COLO668 (cell line): ENCODE measurements at regions not wholly inside any gene's neighbourhood (a gene's known extent, or its start where the extent isn't known, plus 50 kb on each side); places are given as distances from the start of the nearest gene placed in this dataset.

Source experiments
- DNase-seq: peaks from one replicate; lab custom pipeline; 2025; ENCODE audit not compliant: unreplicated experiment; lab: John Stamatoyannopoulos, UW

- DNase-seq, result no peak
Observed at GRCh38 chr10:31614611-31615010, 295.6 kb downstream of the ZEB1 start.

DNA sequence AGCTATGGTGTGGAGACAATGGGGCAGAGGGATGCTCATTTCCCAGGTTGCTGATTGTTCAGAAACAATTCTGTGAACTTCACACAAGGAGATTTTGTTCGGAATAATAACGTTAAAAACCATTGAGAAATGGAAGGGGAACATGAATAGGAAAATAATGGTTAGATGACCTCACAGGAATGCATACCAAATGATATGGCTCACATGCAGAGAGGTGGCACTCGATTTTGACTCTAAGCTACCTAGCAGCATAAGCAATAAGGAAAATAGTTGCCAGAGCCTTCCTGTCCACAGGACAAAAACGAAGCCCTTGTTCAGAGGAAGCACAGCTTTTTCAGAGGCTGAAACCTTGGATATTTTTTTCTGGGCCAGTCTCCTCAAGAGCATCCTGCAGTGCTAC lies 293.1 kb downstream of the ZEB1 start:
- DNase-seq, result no peak

DNA sequence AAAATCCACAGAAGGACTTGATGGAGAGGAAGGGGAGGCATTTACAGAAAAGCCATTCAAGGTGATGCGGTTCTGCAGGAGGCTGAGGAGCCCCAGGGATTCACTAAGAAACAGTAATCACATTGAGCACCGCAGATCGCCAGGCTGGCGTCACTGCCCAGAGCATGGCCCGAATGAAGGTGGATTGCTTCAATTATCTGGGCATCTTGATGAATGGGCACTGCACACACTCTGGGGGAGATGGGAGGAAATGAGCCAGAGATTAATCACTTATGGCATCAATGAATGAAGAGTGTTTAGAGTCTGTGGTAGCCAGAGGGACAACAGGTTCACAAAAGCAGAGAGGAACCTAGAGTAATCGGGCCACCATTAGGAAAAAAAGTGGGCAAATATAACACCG lies 292.1 kb downstream of the ZEB1 start:
- DNase-seq, result no peak

GRCh38 chr10:31607481-31607880 lies 288.5 kb downstream of the ZEB1 start:
- no peak for DNase-seq

- DNase-seq, result no peak
Observed at GRCh38 chr10:31606841-31607240, 287.8 kb downstream of the ZEB1 start.

DNA sequence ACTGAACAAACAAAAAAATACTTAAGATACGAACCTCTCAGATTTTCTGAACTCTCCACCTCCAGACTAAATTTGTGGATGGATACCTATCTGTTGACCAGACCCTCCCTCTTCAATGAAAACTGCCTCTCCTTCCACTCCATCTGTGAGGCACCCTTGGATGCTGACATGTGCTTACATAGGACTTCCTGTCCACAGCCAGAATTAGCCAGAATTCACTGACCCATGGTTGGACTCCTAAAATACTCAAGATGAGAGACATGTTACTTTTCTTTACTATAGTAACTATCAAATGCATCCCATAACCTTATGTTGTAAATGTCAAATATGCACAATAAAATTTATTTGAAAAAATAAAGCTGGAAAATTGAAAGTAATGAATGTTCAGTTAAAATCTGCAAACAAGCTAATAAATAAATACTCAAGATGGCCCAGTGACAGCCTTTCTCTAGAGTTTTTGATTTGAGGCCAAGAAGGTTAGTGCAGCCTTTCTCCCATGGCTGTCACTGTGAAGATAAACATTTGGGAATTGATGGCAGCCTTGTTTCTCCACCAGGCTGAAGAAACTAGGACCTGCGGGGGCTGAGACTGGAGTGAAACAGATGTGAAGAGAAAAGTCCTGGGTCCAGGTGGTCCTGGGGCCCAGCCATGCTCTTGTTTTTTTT lies 287.0 kb downstream of the ZEB1 start:
- no peak for DNase-seq

- no peak for DNase-seq
Observed at GRCh38 chr10:31605426-31605825, 286.4 kb downstream of the ZEB1 start.

GRCh38 chr10:31604646-31605170 lies 285.7 kb downstream of the ZEB1 start:
- no peak for DNase-seq

DNA sequence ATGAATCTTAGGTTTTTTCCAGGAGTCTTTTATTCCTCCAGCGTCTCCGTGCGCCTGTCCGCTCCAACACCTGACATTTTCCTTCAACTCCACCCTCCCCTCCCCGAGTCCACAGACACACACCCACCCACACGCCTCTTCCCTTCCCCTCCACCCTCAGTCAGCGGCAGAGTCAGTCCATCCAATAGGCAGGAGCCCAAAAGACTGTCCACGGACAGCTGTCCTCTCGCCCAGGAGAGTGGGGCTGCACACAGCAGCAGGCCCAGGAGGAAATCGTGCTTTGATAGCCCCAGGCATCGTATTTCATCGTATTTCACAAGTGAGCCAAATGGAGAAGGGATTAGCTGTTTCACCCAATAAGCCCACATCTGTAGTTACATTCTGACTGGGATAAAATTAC lies 285.1 kb downstream of the ZEB1 start:
- peak; percentile 23 for DNase-seq

DNA sequence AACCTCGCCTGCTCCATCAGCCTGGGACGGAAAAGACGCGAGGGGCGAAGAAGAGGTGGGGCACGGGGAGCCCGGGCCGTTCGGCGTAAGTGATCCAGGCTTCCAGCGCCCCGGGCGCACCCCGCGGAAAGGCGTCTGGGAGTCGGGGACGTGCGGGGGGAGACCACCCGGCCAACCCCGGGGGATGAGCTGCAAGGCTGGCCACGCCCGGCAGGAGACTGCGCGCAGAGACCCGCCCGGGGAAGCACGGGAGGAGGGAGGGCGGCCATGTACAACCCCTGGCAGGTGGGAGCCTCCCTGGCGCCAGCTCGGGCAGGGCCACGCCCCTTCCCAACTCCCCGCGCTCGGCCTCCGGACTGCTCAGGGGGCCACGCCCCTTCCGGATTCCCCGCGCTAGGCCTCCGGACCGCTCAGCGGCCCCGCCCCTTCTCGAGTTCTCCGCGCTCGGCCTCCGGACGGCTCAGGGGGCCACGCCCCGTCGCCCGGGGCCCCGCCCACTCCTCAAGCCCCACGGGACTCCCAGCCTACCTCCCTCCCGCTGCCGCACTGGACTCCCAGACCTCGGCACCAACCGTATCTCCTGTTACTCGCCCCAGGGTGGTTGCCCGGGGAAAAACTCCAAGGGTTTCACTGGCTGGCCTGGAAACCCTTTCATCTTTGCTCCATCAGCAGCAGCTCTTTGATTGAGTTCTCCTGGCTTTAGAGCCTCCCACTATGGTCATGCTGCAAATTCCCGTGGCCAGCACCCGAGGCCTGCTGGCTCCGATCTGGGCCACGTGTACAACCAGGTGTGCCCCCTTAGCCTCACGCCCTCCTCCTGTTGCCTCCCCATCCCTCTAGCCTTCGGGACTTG lies 284.4 kb downstream of the ZEB1 start:
- peak; percentile 95 for DNase-seq

- peak; percentile 31 for DNase-seq
Observed at GRCh38 chr10:31602541-31603234, 283.7 kb downstream of the ZEB1 start.

- DNase-seq, result no peak
Observed at GRCh38 chr10:31601136-31601535, 282.1 kb downstream of the ZEB1 start.

DNA sequence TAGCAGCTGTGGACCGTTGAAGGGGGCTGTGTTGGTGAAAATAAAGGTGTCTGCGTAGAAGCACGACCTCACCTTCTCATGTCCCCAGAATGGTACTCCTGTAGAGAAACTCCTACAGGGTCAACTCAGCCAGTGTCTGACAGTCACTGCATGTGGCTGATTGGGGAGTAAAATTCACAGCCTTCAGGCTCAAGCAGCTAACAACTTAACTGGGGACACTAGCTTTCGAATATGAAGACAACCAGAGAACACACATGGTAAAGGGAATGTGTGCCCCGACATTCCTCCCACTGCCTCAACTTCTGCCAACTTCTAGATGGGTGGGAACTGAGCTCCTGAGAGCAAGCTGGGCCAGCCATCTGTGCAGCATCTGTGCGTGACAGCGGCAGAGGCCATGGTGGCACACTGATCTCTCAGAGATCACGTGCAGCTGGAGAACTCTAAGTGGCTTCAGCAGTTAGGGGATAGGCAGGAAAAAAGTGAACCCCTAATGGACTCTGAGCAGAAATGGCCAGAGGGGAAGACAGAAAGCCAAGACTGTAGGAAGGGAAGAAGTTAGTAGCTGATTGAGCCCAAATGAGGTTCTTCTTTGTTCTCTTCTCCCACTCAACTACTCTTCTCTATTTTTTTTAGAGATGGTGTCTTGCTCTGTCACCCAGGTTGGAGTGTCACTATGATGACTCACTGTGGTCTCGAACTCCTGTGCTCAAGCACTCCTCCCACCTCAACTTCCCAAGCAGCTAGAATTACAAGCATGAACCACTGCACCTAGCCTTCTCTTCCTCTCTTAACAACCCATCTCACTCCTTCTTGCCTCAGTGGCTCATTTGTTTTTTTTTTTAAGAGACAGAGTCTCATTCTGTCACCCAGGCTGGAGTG lies 280.8 kb downstream of the ZEB1 start:
- DNase-seq, result no peak

DNA sequence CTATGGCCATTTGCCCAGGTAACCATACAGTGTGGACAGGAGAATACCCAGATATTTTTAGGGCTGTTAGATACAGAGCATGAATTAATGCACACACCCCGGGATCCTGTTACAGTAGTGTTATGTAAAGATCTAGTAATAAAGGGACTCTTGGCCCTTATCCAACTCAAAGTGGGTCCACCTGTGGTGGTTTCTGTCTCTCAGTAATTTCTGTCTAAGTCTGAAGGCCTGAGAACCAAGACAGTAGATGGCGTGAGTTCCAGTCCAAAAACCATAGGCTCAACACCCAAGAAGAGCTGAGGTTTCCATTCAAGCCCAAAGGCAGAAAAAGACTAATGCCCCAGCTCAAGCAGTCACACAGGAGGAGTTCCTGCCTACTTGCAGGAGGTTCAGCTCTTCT lies 277.7 kb downstream of the ZEB1 start:
- no peak for DNase-seq

DNA sequence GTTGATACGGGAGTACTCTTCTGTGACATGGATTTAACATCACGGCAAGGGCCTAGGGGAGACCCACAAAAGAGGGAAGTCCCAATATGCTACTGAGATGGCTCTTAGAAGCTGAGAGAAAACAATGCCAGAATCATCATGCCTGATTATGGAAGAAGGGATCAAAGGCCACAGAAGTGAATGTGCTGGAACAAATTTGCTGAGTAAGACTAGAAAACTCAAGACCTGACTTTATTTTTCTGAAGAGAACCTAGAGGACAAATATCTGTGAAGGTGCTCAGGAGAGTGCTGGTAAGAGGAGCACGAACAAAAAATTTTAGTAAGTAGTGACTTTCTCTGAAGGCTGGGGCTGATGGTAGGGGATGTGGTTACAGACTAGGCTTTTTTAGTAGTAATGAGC lies 277.0 kb downstream of the ZEB1 start:
- no peak for DNase-seq

DNA sequence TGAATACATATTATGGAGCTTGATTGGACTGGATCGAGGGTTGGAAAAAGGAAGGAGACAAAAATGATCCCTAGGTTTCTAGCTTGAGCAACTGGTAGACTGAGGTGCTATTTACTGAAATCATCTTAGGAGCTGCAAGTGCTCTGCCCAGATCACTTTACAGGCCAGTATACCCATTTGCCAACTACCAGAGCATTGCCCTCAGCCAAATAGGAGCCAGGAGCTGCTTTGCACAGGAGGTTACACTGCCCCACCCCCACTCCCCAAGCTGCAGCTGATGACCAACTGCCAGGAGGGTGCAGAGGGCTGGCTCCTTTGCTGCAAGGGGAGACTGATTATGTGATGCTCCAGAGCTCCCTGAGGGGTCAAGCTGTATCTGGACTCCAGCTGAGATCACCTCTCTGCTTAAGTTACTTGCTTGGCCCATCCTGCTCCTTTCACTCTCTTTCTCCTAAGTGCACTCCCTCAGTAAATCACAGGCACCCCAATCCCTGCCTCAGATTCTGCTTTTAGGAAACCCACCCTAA lies 275.4 kb downstream of the ZEB1 start:
- no peak for DNase-seq

DNA sequence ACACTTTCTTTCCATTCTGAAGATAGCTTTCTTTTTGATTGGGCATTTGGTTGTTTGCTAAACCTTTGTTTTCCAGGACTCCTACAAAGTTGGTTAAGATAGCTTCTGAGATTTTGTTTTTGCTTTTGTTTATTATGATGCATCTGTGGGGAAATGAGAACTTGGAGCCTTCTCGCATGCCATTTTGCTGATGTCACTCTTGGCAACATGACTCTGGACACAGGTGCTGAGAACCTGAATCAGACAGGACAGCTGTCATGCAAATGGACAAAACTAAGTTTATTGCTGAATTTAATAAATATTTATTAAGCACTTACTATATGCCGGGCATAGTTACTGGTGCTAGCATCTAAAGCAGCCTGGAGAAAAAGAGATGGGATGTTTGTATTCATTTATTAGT lies 274.1 kb downstream of the ZEB1 start:
- no peak for DNase-seq

DNA sequence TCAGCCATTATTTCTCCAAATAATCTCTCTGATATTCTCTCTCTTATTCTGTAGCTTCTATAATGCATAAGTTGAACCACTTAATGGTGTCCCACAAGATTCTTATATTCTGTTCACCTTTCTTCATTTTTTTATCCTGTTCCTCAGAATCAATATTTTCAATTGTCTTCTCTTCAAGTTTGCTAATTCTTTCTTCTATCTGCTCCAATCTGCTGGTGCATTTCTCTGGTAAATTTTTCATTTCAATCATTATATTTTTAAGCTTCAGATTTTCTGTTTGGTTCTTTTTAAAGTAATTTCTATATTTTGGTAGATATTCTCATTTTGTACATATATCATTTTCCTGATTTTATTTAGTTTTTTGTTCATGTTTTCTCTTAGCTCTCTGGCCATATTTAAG lies 272.6 kb downstream of the ZEB1 start:
- DNase-seq, result no peak

GRCh38 chr10:31590023-31590800 lies 271.2 kb downstream of the ZEB1 start:
- no peak for DNase-seq

DNA sequence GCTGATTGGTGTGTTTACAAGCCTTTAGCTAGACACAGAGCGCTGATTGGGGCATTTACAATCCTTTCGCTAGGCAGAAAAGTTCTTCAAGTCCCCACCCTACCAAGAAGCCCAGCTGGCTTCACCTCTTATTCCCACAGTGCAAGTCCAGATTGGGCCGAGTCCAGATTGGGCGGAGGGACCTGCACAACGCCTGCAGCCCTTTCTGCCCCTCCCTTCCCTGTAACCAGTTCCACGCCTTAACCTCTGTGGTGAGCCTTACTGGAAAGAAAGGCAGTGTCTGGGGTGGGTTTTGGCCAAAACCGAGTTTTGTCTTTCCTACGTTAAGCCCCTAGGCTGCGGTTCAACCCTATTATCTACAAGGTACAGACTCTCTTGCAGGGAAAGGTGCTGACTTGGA lies 268.7 kb downstream of the ZEB1 start:
- no peak for DNase-seq
